Testis (tissue), 2 donors: ENCODE measurements at regions not wholly inside any gene's neighbourhood (a gene's known extent, or its start where the extent isn't known, plus 50 kb on each side); places are given as distances from the start of the nearest gene placed in this dataset.
A peak's percentile ranks its signal among the peaks of the same experiment; 100 is the strongest.

Experiments
- DNase-seq: peaks from one replicate; pipeline ENCODE4 v3.0.0-alpha.2; 2019
- H3K27ac ChIP-seq, 2 donors: fragments of 200-600 bp; sonication (generic); one replicate each; pipeline ENCODE4 v1.5.1; 2019
- H3K27me3 ChIP-seq: fragments of 200-600 bp; sonication (generic); one replicate; pipeline ENCODE4 v1.5.1; 2019
- H3K36me3 ChIP-seq: fragments of 200-600 bp; sonication (generic); one replicate; pipeline ENCODE4 v1.5.1; 2017; ENCODE audit warnings: low read depth; ENCODE audit errors: missing control alignments
- H3K4me1 ChIP-seq: fragments of 200-600 bp; sonication (generic); one replicate; pipeline ENCODE4 v1.5.1; 2019
- H3K4me3 ChIP-seq, 2 donors: fragments of 200-600 bp; sonication (generic); one replicate each; pipeline ENCODE4 v1.5.1; 2017 to 2019
- H3K9me3 ChIP-seq: fragments of 200-600 bp; sonication (generic); one replicate; pipeline ENCODE4 v1.5.1; 2017
- CTCF ChIP-seq, 3 experiments: fragments of 450-650 bp in 2 of 3; fragments of 200-600 bp in 1 of 3; sonication (generic) in 1 of 3; IDR thresholded peaks; one replicate each; pipeline ENCODE4 v1.5.1; 2016 to 2019; ENCODE audit warnings: antibody characterized with exemption in 3 of 3, mild to moderate bottlenecking in 2 of 3, moderate library complexity in 1 of 3
- POLR2A ChIP-seq: fragments of 450-650 bp; IDR thresholded peaks from one replicate; pipeline ENCODE4 v1.6.1; 2017; ENCODE audit warnings: antibody characterized with exemption, mild to moderate bottlenecking, moderate library complexity
- WGBS, 2 donors: methylation state at CpG; one replicate each; pipeline ENCODE4 v1.1.5; 2018; 5-methylcytosine and 5-hydroxymethylcytosine counted together
- intact Hi-C: fragments of 100-400 bp; cut with DNase I; formaldehyde crosslinking; loops from one replicate; pipeline ENCODE4 v1.15.1; 2023; ENCODE audit warnings: low total_unique reads

GRCh38 chr10:84938117-84938905 is 609.9 kb downstream of the CCSER2 start:
- peak; percentile 25 for DNase-seq
- Histone ChIP-seq H3K4me1 (peaks cover 8% of the 10 kb centered on the region), H3K4me3 (no peak overlapping the region), H3K9me3 (no peaks in the 10 kb centered on the region), H3K36me3 (no peaks in the 10 kb centered on the region), H3K27ac (no peak overlapping the region), H3K27me3 (no peaks in the 10 kb centered on the region)
- intact Hi-C loops: no loop called here
- TF ChIP-seq CTCF (IDR thresholded peaks at IDR 0.05): no peak
- 52 to 74% methylated on average over 4 of the region's 4 CpGs for WGBS, 2 donors

- H3K27me3 ChIP-seq: no peaks in the 10 kb centered on the region
- intact Hi-C loops: no loop called here
- DNase-seq: no peak
- 83 to 85% methylated on average over 1 of the region's 1 CpG for WGBS, 2 donors
- TF ChIP-seq CTCF (IDR thresholded peaks at IDR 0.05) (no peak), POLR2A (no peak)
- no peaks in the 10 kb centered on the region for H3K9me3 ChIP-seq
- H3K27ac ChIP-seq: no peak overlapping the region
- no peak overlapping the region for H3K4me3 ChIP-seq
- H3K4me1 ChIP-seq: peaks cover under 1% of the 10 kb centered on the region
- no peaks in the 10 kb centered on the region for H3K36me3 ChIP-seq
These were observed 615.2 kb downstream of the CCSER2 start for GRCh38 chr10:84943541-84943940.

- intact Hi-C loops: no loop called here
- TF ChIP-seq POLR2A (no peak), CTCF (IDR thresholded peaks at IDR 0.05) (no peak)
These were observed 615.8 kb downstream of the CCSER2 start for GRCh38 chr10:84944187-84944586.

GRCh38 chr10:84945791-84946190 is 617.4 kb downstream of the CCSER2 start:
- no peaks in the 10 kb centered on the region for H3K4me1 ChIP-seq
- TF ChIP-seq CTCF (IDR thresholded peaks at IDR 0.05) (no peak), POLR2A (no peak)
- no peak overlapping the region for H3K27ac ChIP-seq
- DNase-seq: no peak
- WGBS, 2 donors: 73 to 76% methylated on average over 1 of the region's 1 CpG
- H3K4me3 ChIP-seq: no peak overlapping the region
- no peaks in the 10 kb centered on the region for H3K9me3 ChIP-seq
- intact Hi-C loops: no loop called here
- H3K36me3 ChIP-seq: no peaks in the 10 kb centered on the region
- no peaks in the 10 kb centered on the region for H3K27me3 ChIP-seq

More at GRCh38 chr10:84944187-84944586, 615.8 kb downstream of the CCSER2 start:
- 53 to 79% methylated on average over 1 of the region's 1 CpG for WGBS, 2 donors
- no peak overlapping the region for H3K27ac ChIP-seq
- H3K4me3 ChIP-seq: no peak overlapping the region
- H3K9me3 ChIP-seq: no peaks in the 10 kb centered on the region
- no peak for DNase-seq
- H3K36me3 ChIP-seq: no peaks in the 10 kb centered on the region
- H3K4me1 ChIP-seq: no peaks in the 10 kb centered on the region
- H3K27me3 ChIP-seq: no peaks in the 10 kb centered on the region

- DNase-seq: no peak
- TF ChIP-seq POLR2A (no peak), CTCF (IDR thresholded peaks at IDR 0.05) (no peak)
- 58 to 75% methylated on average over 3 of the region's 3 CpGs for WGBS, 2 donors
- no peak overlapping the region for H3K27ac ChIP-seq
- no peaks in the 10 kb centered on the region for H3K36me3 ChIP-seq
- no peak overlapping the region for H3K4me3 ChIP-seq
- H3K4me1 ChIP-seq: no peaks in the 10 kb centered on the region
- no peaks in the 10 kb centered on the region for H3K27me3 ChIP-seq
- intact Hi-C loops: no loop called here
- H3K9me3 ChIP-seq: no peaks in the 10 kb centered on the region
These were observed 618.5 kb downstream of the CCSER2 start for GRCh38 chr10:84946904-84947303.
